Endothelial cell of umbilical vein (primary cell): ENCODE measurements at regions not wholly inside any gene's neighbourhood (a gene's known extent, or its start where the extent isn't known, plus 50 kb on each side); places are given as distances from the start of the nearest gene placed in this dataset.

ENCODE experiments used
- EZH2 ChIP-seq: IDR thresholded peaks from 2 replicates; pipeline ENCODE4 v1.6.1; 2012; ENCODE audit warnings: borderline replicate concordance, low read depth, mild to moderate bottlenecking, moderate library complexity, low read length, inconsistent platforms; ENCODE audit not compliant: severe bottlenecking
- POLR2A ChIP-seq: IDR thresholded peaks from 2 replicates; pipeline ENCODE4 v1.6.1; 2012; ENCODE audit warnings: low read depth, mild to moderate bottlenecking, control low read depth, low read length
- POLR2AphosphoS5 ChIP-seq: IDR thresholded peaks from 2 replicates; pipeline ENCODE4 v1.6.1; 2012; ENCODE audit warnings: low read depth, mild to moderate bottlenecking, control low read depth, low read length, moderate library complexity; ENCODE audit not compliant: insufficient read depth
- TF ChIP-seq, protein P1 (sequence below), 2 donors: IDR thresholded peaks; 1 replicate in 1 of 2; 2 replicates in 1 of 2; pipeline ENCODE4 v1.5.1; 2011; ENCODE audit warnings: low read length in 2 of 2, mild to moderate bottlenecking in 2 of 2, moderate library complexity in 2 of 2, control low read depth in 1 of 2, inconsistent platforms in 1 of 2, low read depth in 1 of 2; ENCODE audit not compliant: insufficient read depth in 1 of 2; ENCODE audit errors: extremely low read depth in 1 of 2
- TF ChIP-seq, protein P2 (sequence below): IDR thresholded peaks from 2 replicates; pipeline ENCODE4 v1.6.1; 2011; ENCODE audit not compliant: insufficient read depth, insufficient read length

DNA sequence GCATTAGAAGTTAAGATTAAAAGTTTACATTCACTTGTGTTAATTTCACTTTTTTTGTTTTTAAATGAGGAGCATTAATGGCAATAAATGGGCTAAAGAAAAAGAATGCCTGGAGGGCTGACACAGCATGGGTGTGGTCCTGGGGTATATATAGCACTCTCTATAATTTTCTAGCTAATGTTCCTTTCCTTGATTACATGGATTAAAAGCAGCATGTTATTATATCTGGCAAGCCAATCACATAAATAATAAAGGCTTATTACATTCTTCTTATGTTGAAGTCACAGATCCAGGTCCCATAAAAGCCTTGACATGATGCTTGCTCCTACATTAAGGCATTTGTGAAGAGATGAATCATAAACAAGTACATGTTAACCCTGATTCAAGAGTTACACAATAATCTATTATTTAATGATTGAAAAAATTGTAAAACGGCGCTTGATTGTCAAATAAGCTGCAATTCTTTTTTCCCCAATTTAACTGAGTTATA lies 91.4 kb downstream of the LYPLAL1 start:
- TF ChIP-seq, protein P1, sequence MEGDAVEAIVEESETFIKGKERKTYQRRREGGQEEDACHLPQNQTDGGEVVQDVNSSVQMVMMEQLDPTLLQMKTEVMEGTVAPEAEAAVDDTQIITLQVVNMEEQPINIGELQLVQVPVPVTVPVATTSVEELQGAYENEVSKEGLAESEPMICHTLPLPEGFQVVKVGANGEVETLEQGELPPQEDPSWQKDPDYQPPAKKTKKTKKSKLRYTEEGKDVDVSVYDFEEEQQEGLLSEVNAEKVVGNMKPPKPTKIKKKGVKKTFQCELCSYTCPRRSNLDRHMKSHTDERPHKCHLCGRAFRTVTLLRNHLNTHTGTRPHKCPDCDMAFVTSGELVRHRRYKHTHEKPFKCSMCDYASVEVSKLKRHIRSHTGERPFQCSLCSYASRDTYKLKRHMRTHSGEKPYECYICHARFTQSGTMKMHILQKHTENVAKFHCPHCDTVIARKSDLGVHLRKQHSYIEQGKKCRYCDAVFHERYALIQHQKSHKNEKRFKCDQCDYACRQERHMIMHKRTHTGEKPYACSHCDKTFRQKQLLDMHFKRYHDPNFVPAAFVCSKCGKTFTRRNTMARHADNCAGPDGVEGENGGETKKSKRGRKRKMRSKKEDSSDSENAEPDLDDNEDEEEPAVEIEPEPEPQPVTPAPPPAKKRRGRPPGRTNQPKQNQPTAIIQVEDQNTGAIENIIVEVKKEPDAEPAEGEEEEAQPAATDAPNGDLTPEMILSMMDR (IDR thresholded peaks at IDR 0.05; ENCODE audit: extremely low read depth in 1 of 2, insufficient read depth in 1 of 2, low read depth in 1 of 2, low read length in 2 of 2): no peak
- TF ChIP-seq EZH2 (no peak), POLR2A (no peak), POLR2AphosphoS5 (no peak)
- TF ChIP-seq, protein P2, sequence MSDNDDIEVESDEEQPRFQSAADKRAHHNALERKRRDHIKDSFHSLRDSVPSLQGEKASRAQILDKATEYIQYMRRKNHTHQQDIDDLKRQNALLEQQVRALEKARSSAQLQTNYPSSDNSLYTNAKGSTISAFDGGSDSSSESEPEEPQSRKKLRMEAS: no peak
